GM13977 (cell line): ENCODE measurements at regions not wholly inside any gene's neighbourhood (a gene's known extent, or its start where the extent isn't known, plus 50 kb on each side); places are given as distances from the start of the nearest gene placed in this dataset.

Experiments
- DNase-seq: peaks from one replicate; pipeline ENCODE4 v3.0.0; 2012; ENCODE audit warnings: low spot score
- CTCF ChIP-seq: IDR thresholded peaks from 2 replicates; pipeline ENCODE4 v1.5.1; 2012; ENCODE audit warnings: mild to moderate bottlenecking, control low read depth; ENCODE audit not compliant: insufficient read depth; ENCODE audit errors: extremely low read depth, missing control alignments
- in situ Hi-C: fragments of 300-500 bp; cut with MboI; formaldehyde crosslinking; loops from one replicate; pipeline ENCODE4 v1.12.0; 2022; ENCODE audit warnings: low sequenced_read_pairs, low pct_unique_long_range_greater_than_20kb, mixed read lengths, inconsistent platforms; ENCODE audit not compliant: unreplicated experiment

- TF ChIP-seq CTCF: no peak
- no peak for DNase-seq
- in situ Hi-C loops: no loop called here
These were observed 259.5 kb upstream of the NPY start for GRCh38 chr7:24024276-24025068.

- in situ Hi-C loops: no loop called here
- no peak for TF ChIP-seq CTCF
- DNase-seq: no peak
These were observed 258.9 kb upstream of the NPY start for GRCh38 chr7:24025094-24025493.

- in situ Hi-C loops: no loop called here
- TF ChIP-seq CTCF: no peak
- DNase-seq: no peak
These were observed 258.2 kb upstream of the NPY start for GRCh38 chr7:24025765-24026164.

- no peak for TF ChIP-seq CTCF
- in situ Hi-C loops: no loop called here
- DNase-seq: no peak
These were observed 257.6 kb upstream of the NPY start for GRCh38 chr7:24026351-24026750.

- TF ChIP-seq CTCF: no peak
- in situ Hi-C loops: no loop called here
- no peak for DNase-seq
These were observed 254.9 kb upstream of the NPY start for GRCh38 chr7:24029068-24029467.

GRCh38 chr7:24034251-24034650, 249.7 kb upstream of the NPY start:
- in situ Hi-C loops: no loop called here
- no peak for TF ChIP-seq CTCF
- no peak for DNase-seq
